GM18507 (cell line): ENCODE measurements at regions not wholly inside any gene's neighbourhood (a gene's known extent, or its start where the extent isn't known, plus 50 kb on each side); places are given as distances from the start of the nearest gene placed in this dataset.
"Not testable (repeated sequence)": the region's sequence is repeated elsewhere in the genome, so short reads cannot be mapped to it uniquely, and the experiment has no call there.

Experiments
- DNase-seq: peaks from one replicate; pipeline ENCODE4 v3.0.0; 2011; ENCODE audit warnings: low read depth; ENCODE audit not compliant: insufficient read length; ENCODE audit errors: extremely low spot score
- FAIRE-seq: peaks from 2 replicates; lab custom pipeline; 2011; peaks lifted over from hg19 to GRCh38; lab: Jason Lieb, UNC

GRCh38 chr1:82121421-82121820 lies 320.7 kb downstream of the ADGRL2 start:
- no peak for FAIRE-seq

GRCh38 chr1:82116105-82116504 lies 315.4 kb downstream of the ADGRL2 start:
- FAIRE-seq (no peak), DNase-seq (no peak)

More at GRCh38 chr1:82121421-82121820, 320.7 kb downstream of the ADGRL2 start:
- no peak for DNase-seq

GRCh38 chr1:82114887-82115286 lies 314.2 kb downstream of the ADGRL2 start:
- DNase-seq: no peak
- FAIRE-seq: no peak

GRCh38 chr1:82110366-82111254 lies 309.9 kb downstream of the ADGRL2 start:
- FAIRE-seq: no peak
- DNase-seq: no peak

GRCh38 chr1:82108843-82109242 lies 308.1 kb downstream of the ADGRL2 start:
- FAIRE-seq: peak; percentile 42
- peak; percentile 1 for DNase-seq

GRCh38 chr1:82106672-82107071 lies 305.9 kb downstream of the ADGRL2 start:
- FAIRE-seq (no peak), DNase-seq (no peak)

- no peak for FAIRE-seq
Measured at GRCh38 chr1:82099170-82099569, 298.4 kb downstream of the ADGRL2 start.

GRCh38 chr1:82094136-82094535 lies 293.4 kb downstream of the ADGRL2 start:
- no peak for FAIRE-seq

More at GRCh38 chr1:82099170-82099569, 298.4 kb downstream of the ADGRL2 start:
- DNase-seq: no peak

GRCh38 chr1:82091729-82092128 lies 291.0 kb downstream of the ADGRL2 start:
- DNase-seq (no peak), FAIRE-seq (no peak)

More at GRCh38 chr1:82094136-82094535, 293.4 kb downstream of the ADGRL2 start:
- DNase-seq: no peak

- no peak for DNase-seq
- FAIRE-seq: no peak
Measured at GRCh38 chr1:82091265-82091664, 290.5 kb downstream of the ADGRL2 start.

- no peak for FAIRE-seq
- DNase-seq: no peak
Measured at GRCh38 chr1:82090104-82090503, 289.4 kb downstream of the ADGRL2 start.

- DNase-seq: no peak
- FAIRE-seq: no peak
Measured at GRCh38 chr1:82086739-82087138, 286.0 kb downstream of the ADGRL2 start.

- no peak for FAIRE-seq
- DNase-seq: no peak
Measured at GRCh38 chr1:82079607-82080006, 278.9 kb downstream of the ADGRL2 start.

GRCh38 chr1:82073659-82074058 lies 272.9 kb downstream of the ADGRL2 start:
- FAIRE-seq: no peak

GRCh38 chr1:82073071-82073470 lies 272.3 kb downstream of the ADGRL2 start:
- FAIRE-seq: no peak
- DNase-seq: no peak

More at GRCh38 chr1:82073659-82074058, 272.9 kb downstream of the ADGRL2 start:
- DNase-seq: no peak

GRCh38 chr1:82065916-82066315 lies 265.2 kb downstream of the ADGRL2 start:
- FAIRE-seq (no peak), DNase-seq (no peak)

GRCh38 chr1:82064691-82065090 lies 264.0 kb downstream of the ADGRL2 start:
- FAIRE-seq: no peak

GRCh38 chr1:82062206-82062605 lies 261.5 kb downstream of the ADGRL2 start:
- FAIRE-seq (no peak), DNase-seq (no peak)

More at GRCh38 chr1:82064691-82065090, 264.0 kb downstream of the ADGRL2 start:
- no peak for DNase-seq

GRCh38 chr1:82059959-82060358 lies 259.2 kb downstream of the ADGRL2 start:
- FAIRE-seq (no peak), DNase-seq (no peak)

- DNase-seq (no peak), FAIRE-seq (no peak)
Measured at GRCh38 chr1:82057011-82057410, 256.3 kb downstream of the ADGRL2 start.

GRCh38 chr1:82055375-82055774 lies 254.6 kb downstream of the ADGRL2 start:
- FAIRE-seq, DNase-seq: not testable (repeated sequence)
